SJSA1 (cell line): ENCODE measurements at regions not wholly inside any gene's neighbourhood (a gene's known extent, or its start where the extent isn't known, plus 50 kb on each side); places are given as distances from the start of the nearest gene placed in this dataset.

Experiments
- DNase-seq, 2 experiments: peaks; one replicate each; pipeline ENCODE4 v3.0.0-alpha.2; 2015 to 2020; ENCODE audit warnings: low spot score in 2 of 2, low read depth in 1 of 2
- H3K27ac ChIP-seq: fragments of 250-450 bp; sonication (Bioruptor Pico); 2 replicates; pipeline ENCODE4 v1.5.1; 2020; ENCODE audit warnings: mild to moderate bottlenecking, moderate library complexity
- H3K27me3 ChIP-seq: fragments of 250-450 bp; sonication (Bioruptor Pico); replicated peaks from 2 replicates; pipeline ENCODE4 v1.5.1; 2020; ENCODE audit warnings: mild to moderate bottlenecking, moderate library complexity
- H3K36me3 ChIP-seq: fragments of 250-450 bp; sonication (Bioruptor Pico); 2 replicates; pipeline ENCODE4 v1.5.1; 2020; ENCODE audit warnings: mild to moderate bottlenecking
- H3K4me1 ChIP-seq: fragments of 250-450 bp; sonication (Bioruptor Pico); replicated peaks from 2 replicates; pipeline ENCODE4 v1.6.1; 2021; ENCODE audit warnings: mild to moderate bottlenecking
- H3K4me3 ChIP-seq: fragments of 250-450 bp; sonication (Bioruptor Pico); 2 replicates; pipeline ENCODE4 v1.5.1; 2020; ENCODE audit warnings: mild to moderate bottlenecking
- H3K9me3 ChIP-seq: fragments of 250-450 bp; sonication (Bioruptor Pico); replicated peaks from 2 replicates; pipeline ENCODE4 v1.5.1; 2020; ENCODE audit warnings: mild to moderate bottlenecking

- no peak for DNase-seq
- 0 out of 2 replicates have a peak, but pooled peaks cover 3% of the 10 kb centered on the region for H3K4me1 ChIP-seq
- no peaks in the 10 kb centered on the region for H3K27me3 ChIP-seq
- no peaks in the 10 kb centered on the region for H3K36me3 ChIP-seq
- no peaks in the 10 kb centered on the region for H3K9me3 ChIP-seq
- H3K27ac ChIP-seq: no peak overlapping the region
- no peak overlapping the region for H3K4me3 ChIP-seq
These were observed 189.3 kb downstream of the KCNS3 start for GRCh38 chr2:18067588-18068384.

- no peak overlapping the region for H3K27ac ChIP-seq
- H3K9me3 ChIP-seq: no peaks in the 10 kb centered on the region
- H3K4me1 ChIP-seq: 0 out of 2 replicates have a peak, but pooled peaks cover 3% of the 10 kb centered on the region
- DNase-seq: no peak
- H3K4me3 ChIP-seq: no peak overlapping the region
- no peaks in the 10 kb centered on the region for H3K36me3 ChIP-seq
- no peaks in the 10 kb centered on the region for H3K27me3 ChIP-seq
These were observed 188.4 kb downstream of the KCNS3 start for GRCh38 chr2:18066894-18067293.

- no peak overlapping the region for H3K27ac ChIP-seq
These were observed 187.6 kb downstream of the KCNS3 start for GRCh38 chr2:18066066-18066465.

GRCh38 chr2:18065249-18065648 lies 186.8 kb downstream of the KCNS3 start:
- Histone ChIP-seq H3K4me1 (0 out of 2 replicates have a peak, but pooled peaks cover 3% of the 10 kb centered on the region), H3K27ac (no peak overlapping the region), H3K36me3 (no peaks in the 10 kb centered on the region), H3K9me3 (no peaks in the 10 kb centered on the region), H3K4me3 (no peak overlapping the region), H3K27me3 (no peaks in the 10 kb centered on the region)
- DNase-seq: no peak

More at GRCh38 chr2:18066066-18066465, 187.6 kb downstream of the KCNS3 start:
- Histone ChIP-seq H3K9me3 (no peaks in the 10 kb centered on the region), H3K4me1 (0 out of 2 replicates have a peak, but pooled peaks cover 3% of the 10 kb centered on the region), H3K36me3 (no peaks in the 10 kb centered on the region), H3K27me3 (no peaks in the 10 kb centered on the region), H3K4me3 (no peak overlapping the region)
- no peak for DNase-seq

- Histone ChIP-seq H3K27ac (no peak overlapping the region), H3K4me1 (0 out of 2 replicates have a peak, but pooled peaks cover 3% of the 10 kb centered on the region), H3K9me3 (no peaks in the 10 kb centered on the region), H3K36me3 (no peaks in the 10 kb centered on the region), H3K27me3 (no peaks in the 10 kb centered on the region), H3K4me3 (no peak overlapping the region)
- DNase-seq: no peak
These were observed 185.5 kb downstream of the KCNS3 start for GRCh38 chr2:18063826-18064470.

- Histone ChIP-seq H3K27me3 (no peaks in the 10 kb centered on the region), H3K27ac (no peak overlapping the region), H3K4me3 (no peak overlapping the region), H3K4me1 (0 out of 2 replicates have a peak, but pooled peaks cover 3% of the 10 kb centered on the region), H3K9me3 (no peaks in the 10 kb centered on the region), H3K36me3 (no peaks in the 10 kb centered on the region)
- DNase-seq: no peak
These were observed 184.4 kb downstream of the KCNS3 start for GRCh38 chr2:18062892-18063291.

GRCh38 chr2:18061717-18062116 lies 183.2 kb downstream of the KCNS3 start:
- H3K27ac ChIP-seq: no peak overlapping the region
- H3K9me3 ChIP-seq: no peaks in the 10 kb centered on the region
- no peaks in the 10 kb centered on the region for H3K36me3 ChIP-seq
- H3K27me3 ChIP-seq: no peaks in the 10 kb centered on the region
- no peak for DNase-seq
- H3K4me1 ChIP-seq: 0 out of 2 replicates have a peak, but pooled peaks cover 3% of the 10 kb centered on the region
- H3K4me3 ChIP-seq: no peak overlapping the region

GRCh38 chr2:18057657-18058056 lies 179.2 kb downstream of the KCNS3 start:
- Histone ChIP-seq H3K27me3 (no peaks in the 10 kb centered on the region), H3K9me3 (no peaks in the 10 kb centered on the region), H3K4me3 (no peak overlapping the region), H3K27ac (no peak overlapping the region), H3K36me3 (no peaks in the 10 kb centered on the region), H3K4me1 (no peaks in the 10 kb centered on the region)
- DNase-seq: no peak

- no peak overlapping the region for H3K27ac ChIP-seq
- no peak for DNase-seq
- H3K9me3 ChIP-seq: no peaks in the 10 kb centered on the region
These were observed 176.8 kb downstream of the KCNS3 start for GRCh38 chr2:18055290-18055689.

GRCh38 chr2:18050001-18050400 lies 171.5 kb downstream of the KCNS3 start:
- Histone ChIP-seq H3K9me3 (no peaks in the 10 kb centered on the region), H3K36me3 (no peaks in the 10 kb centered on the region), H3K27ac (no peak overlapping the region), H3K4me1 (peaks cover 20% of the 10 kb centered on the region), H3K4me3 (no peak overlapping the region), H3K27me3 (no peaks in the 10 kb centered on the region)
- no peak for DNase-seq

More at GRCh38 chr2:18055290-18055689, 176.8 kb downstream of the KCNS3 start:
- H3K4me1 ChIP-seq: no peaks in the 10 kb centered on the region
- H3K36me3 ChIP-seq: no peaks in the 10 kb centered on the region
- H3K27me3 ChIP-seq: no peaks in the 10 kb centered on the region
- no peak overlapping the region for H3K4me3 ChIP-seq

- H3K9me3 ChIP-seq: no peaks in the 10 kb centered on the region
- no peaks in the 10 kb centered on the region for H3K27me3 ChIP-seq
- no peaks in the 10 kb centered on the region for H3K36me3 ChIP-seq
- H3K4me3 ChIP-seq: no peak overlapping the region
- H3K27ac ChIP-seq: no peak overlapping the region
- DNase-seq: no peak
- H3K4me1 ChIP-seq: peaks cover 20% of the 10 kb centered on the region
These were observed 170.9 kb downstream of the KCNS3 start for GRCh38 chr2:18049325-18049724.

GRCh38 chr2:18047896-18048657 lies 169.6 kb downstream of the KCNS3 start:
- DNase-seq: peak; percentile 39 to 55
- Histone ChIP-seq H3K4me3 (no peak overlapping the region), H3K36me3 (no peaks in the 10 kb centered on the region), H3K4me1 (peaks cover 20% of the 10 kb centered on the region), H3K27me3 (no peaks in the 10 kb centered on the region), H3K27ac (peak overlapping the region; percentile 28), H3K9me3 (no peaks in the 10 kb centered on the region)

GRCh38 chr2:18047213-18047611 lies 168.7 kb downstream of the KCNS3 start:
- Histone ChIP-seq H3K27me3 (no peaks in the 10 kb centered on the region), H3K36me3 (no peaks in the 10 kb centered on the region), H3K27ac (no peak overlapping the region), H3K9me3 (no peaks in the 10 kb centered on the region), H3K4me3 (no peak overlapping the region), H3K4me1 (peaks cover 20% of the 10 kb centered on the region)
- no peak for DNase-seq
